Smooth muscle cell (in vitro differentiated cells): ENCODE measurements at regions not wholly inside any gene's neighbourhood (a gene's known extent, or its start where the extent isn't known, plus 50 kb on each side); places are given as distances from the start of the nearest gene placed in this dataset.
"Not testable (repeated sequence)": the region's sequence is repeated elsewhere in the genome, so short reads cannot be mapped to it uniquely, and the experiment has no call there.

Source experiments
- DNase-seq: peaks from one replicate; lab custom pipeline; 2025; ENCODE audit not compliant: unreplicated experiment; lab: John Stamatoyannopoulos, UW
- H2AFZ ChIP-seq: fragments of 200-600 bp; sonication (generic); 2 replicates; pipeline ENCODE4 v1.6.0; 2016; ENCODE audit warnings: antibody characterized with exemption, low read depth, mild to moderate bottlenecking
- H3F3A ChIP-seq: fragments of 200-600 bp; sonication (generic); 2 replicates; pipeline ENCODE4 v1.6.0; 2017; ENCODE audit warnings: antibody characterized with exemption, low read depth
- H3K27ac ChIP-seq: fragments of 200-600 bp; sonication (generic); 2 replicates; pipeline ENCODE4 v1.5.1; 2016; ENCODE audit warnings: low read depth, mild to moderate bottlenecking
- H3K27me3 ChIP-seq: fragments of 200-600 bp; sonication (generic); 2 replicates; pipeline ENCODE4 v1.6.1; 2016; ENCODE audit warnings: low read depth, mild to moderate bottlenecking
- H3K36me3 ChIP-seq: fragments of 200-600 bp; sonication (generic); 2 replicates; pipeline ENCODE4 v1.5.1; 2016; ENCODE audit warnings: low read depth
- H3K4me1 ChIP-seq: fragments of 200-600 bp; sonication (generic); 2 replicates; pipeline ENCODE4 v1.5.1; 2016; ENCODE audit warnings: low read depth
- H3K4me2 ChIP-seq: fragments of 200-600 bp; sonication (generic); 2 replicates; pipeline ENCODE4 v1.6.0; 2016; ENCODE audit warnings: mild to moderate bottlenecking
- H3K4me3 ChIP-seq: fragments of 200-600 bp; sonication (generic); 2 replicates; pipeline ENCODE4 v1.5.1; 2016; ENCODE audit warnings: mild to moderate bottlenecking
- H3K79me2 ChIP-seq: fragments of 200-600 bp; sonication (generic); 2 replicates; pipeline ENCODE4 v1.6.0; 2016; ENCODE audit warnings: low read depth, mild to moderate bottlenecking
- H3K9ac ChIP-seq: fragments of 200-600 bp; sonication (generic); 2 replicates; pipeline ENCODE4 v1.6.0; 2016; ENCODE audit warnings: low read depth
- H3K9me3 ChIP-seq: fragments of 200-600 bp; sonication (generic); replicated peaks from 2 replicates; pipeline ENCODE4 v1.5.1; 2016; ENCODE audit warnings: low read depth
- H4K20me1 ChIP-seq: fragments of 200-600 bp; sonication (generic); 2 replicates; pipeline ENCODE4 v1.6.0; 2016; ENCODE audit warnings: low read depth
- CTCF ChIP-seq: fragments of 200-600 bp; sonication (generic); IDR thresholded peaks from 2 replicates; pipeline ENCODE4 v1.5.1; 2017; ENCODE audit warnings: borderline replicate concordance, mild to moderate bottlenecking, antibody characterized with exemption; ENCODE audit not compliant: insufficient read depth, poor library complexity, severe bottlenecking
- WGBS: methylation state at CpG from one replicate; pipeline ENCODE4 v1.1.7; 2016; ENCODE audit warnings: low lambda C conversion rate; 5-methylcytosine and 5-hydroxymethylcytosine counted together

GRCh38 chr1:14173598-14173997 lies 424.9 kb upstream of the KAZN start:
- H4K20me1 ChIP-seq: no peaks in the 10 kb centered on the region

GRCh38 chr1:14177866-14178265 lies 420.6 kb upstream of the KAZN start:
- not testable (repeated sequence) for H3K79me2 ChIP-seq, H3K9ac ChIP-seq, H3F3A ChIP-seq, H3K27ac ChIP-seq, DNase-seq, H3K36me3 ChIP-seq, H3K4me3 ChIP-seq, H4K20me1 ChIP-seq, H3K9me3 ChIP-seq, H3K4me2 ChIP-seq, H2AFZ ChIP-seq, H3K27me3 ChIP-seq
- 63% methylated on average over 5 of the region's 5 CpGs for WGBS
- H3K4me1 ChIP-seq: peaks cover 16% of the 10 kb centered on the region

More at GRCh38 chr1:14173598-14173997, 424.9 kb upstream of the KAZN start:
- Histone ChIP-seq H3K79me2 (no peaks in the 10 kb centered on the region), H3F3A (no peaks in the 10 kb centered on the region), H3K4me1 (no peaks in the 10 kb centered on the region), H3K9ac (no peak overlapping the region), H3K27ac (no peak overlapping the region), H3K27me3 (no peaks in the 10 kb centered on the region), H3K4me2 (no peak overlapping the region), H3K4me3 (no peak overlapping the region), H2AFZ (no peak overlapping the region), H3K9me3 (no peaks in the 10 kb centered on the region), H3K36me3 (no peaks in the 10 kb centered on the region)
- DNase-seq: no peak
- 84% methylated on average over 5 of the region's 5 CpGs for WGBS
- no peak for TF ChIP-seq CTCF

GRCh38 chr1:14180738-14181137 lies 417.7 kb upstream of the KAZN start:
- Histone ChIP-seq H3K79me2 (no peaks in the 10 kb centered on the region), H3F3A (no peaks in the 10 kb centered on the region), H3K4me3 (no peak overlapping the region), H3K36me3 (no peaks in the 10 kb centered on the region), H3K27me3 (no peaks in the 10 kb centered on the region), H2AFZ (no peak overlapping the region), H3K4me2 (no peak overlapping the region), H3K4me1 (peaks cover 21% of the 10 kb centered on the region), H3K27ac (no peak overlapping the region), H3K9me3 (no peaks in the 10 kb centered on the region), H3K9ac (no peak overlapping the region), H4K20me1 (no peaks in the 10 kb centered on the region)
- TF ChIP-seq CTCF: no peak
- WGBS: 68% methylated on average over 4 of the region's 4 CpGs
- DNase-seq: no peak

- no peaks in the 10 kb centered on the region for H3K36me3 ChIP-seq
- H3K9me3 ChIP-seq: no peaks in the 10 kb centered on the region
- no peak overlapping the region for H2AFZ ChIP-seq
- H3K9ac ChIP-seq: no peak overlapping the region
- peaks cover 21% of the 10 kb centered on the region for H3K4me1 ChIP-seq
- TF ChIP-seq CTCF: no peak
- WGBS: 68% methylated on average over 9 of the region's 9 CpGs
- no peaks in the 10 kb centered on the region for H3K79me2 ChIP-seq
- no peaks in the 10 kb centered on the region for H3K27me3 ChIP-seq
- no peak overlapping the region for H3K27ac ChIP-seq
- H3K4me3 ChIP-seq: no peak overlapping the region
- H3K4me2 ChIP-seq: no peak overlapping the region
- no peak for DNase-seq
- H3F3A ChIP-seq: no peaks in the 10 kb centered on the region
- no peaks in the 10 kb centered on the region for H4K20me1 ChIP-seq
These were observed 417.2 kb upstream of the KAZN start for GRCh38 chr1:14181191-14181795.
